B cell (primary cell): ENCODE measurements at regions not wholly inside any gene's neighbourhood (a gene's known extent, or its start where the extent isn't known, plus 50 kb on each side); places are given as distances from the start of the nearest gene placed in this dataset.

Experiments
- ATAC-seq: fragments of 200-7000 bp; cut with Tn5 transposase; one replicate; pipeline ENCODE4 v1.10.0; 2021; ENCODE audit warnings: low read depth, mild to moderate bottlenecking, moderate number of reproducible peaks, moderate library complexity
- CTCF ChIA-PET: fragments of 350-600 bp; sonication (Branson Sonifier 250); formaldehyde crosslinking; loops from one replicate; lab custom pipeline; 2021; ENCODE audit warnings: antibody characterized with exemption, inconsistent platforms; lab: Charles Lee
- POLR2A ChIA-PET: fragments of 350-600 bp; sonication (Branson Sonifier 250); formaldehyde crosslinking; loops from one replicate; lab custom pipeline; 2021; ENCODE audit warnings: antibody characterized with exemption; lab: Charles Lee
- DNase-seq: peaks from one replicate; pipeline ENCODE4 v3.0.0; 2013
- H2AFZ ChIP-seq: 2 replicates; pipeline ENCODE4 v1.6.1; 2012; ENCODE audit warnings: mild to moderate bottlenecking, low read depth, low read length; ENCODE audit not compliant: insufficient read depth, poor library complexity, severe bottlenecking
- H3K27ac ChIP-seq, 2 donors: 1 replicate in 1 of 2; 2 replicates in 1 of 2; pipeline ENCODE4 v1.5.1; 2012 to 2013; ENCODE audit warnings: low read length in 2 of 2, mild to moderate bottlenecking in 2 of 2, moderate library complexity in 1 of 2
- H3K27me3 ChIP-seq, 4 experiments: fragments of 200-600 bp in 1 of 4; sonication (generic) in 1 of 4; replicated peaks in 1 of 4; 1 replicate in 2 of 4; 2 replicates in 2 of 4; pipeline versions ENCODE4 v1.6.1 to v1.7.0; 2013 to 2016; ENCODE audit warnings: low read length in 3 of 4, mild to moderate bottlenecking in 2 of 4, mixed read lengths in 1 of 4, moderate library complexity in 1 of 4; ENCODE audit not compliant: insufficient read depth in 4 of 4, control insufficient read depth in 3 of 4; ENCODE audit errors: control extremely low read depth in 1 of 4
- H3K36me3 ChIP-seq, 2 experiments: replicated peaks in 1 of 2; 1 replicate in 1 of 2; 2 replicates in 1 of 2; pipeline versions ENCODE4 v1.6.1 to v1.7.1; 2013; ENCODE audit warnings: low read length in 1 of 2; ENCODE audit not compliant: insufficient read depth in 2 of 2, control insufficient read depth in 1 of 2; ENCODE audit errors: control extremely low read depth in 1 of 2, extremely low read depth in 1 of 2
- H3K4me1 ChIP-seq, 2 donors: fragments of 200-600 bp in 1 of 2; sonication (generic) in 1 of 2; 1 replicate in 1 of 2; 2 replicates in 1 of 2; pipeline versions ENCODE4 v1.5.1 to v1.6.1; 2013 to 2017; ENCODE audit warnings: low read length in 2 of 2; ENCODE audit not compliant: control insufficient read depth in 2 of 2, insufficient read depth in 2 of 2
- H3K4me2 ChIP-seq: replicated peaks from 2 replicates; pipeline ENCODE3; 2012; ENCODE audit warnings: mild to moderate bottlenecking, low read depth, low read length; ENCODE audit not compliant: poor library complexity, severe bottlenecking
- H3K4me3 ChIP-seq, 5 experiments: fragments of 200-600 bp in 1 of 5; sonication (generic) in 1 of 5; 1 replicate in 3 of 5; 2 replicates in 2 of 5; pipeline versions ENCODE4 v1.5.1 to v1.7.0; 2011 to 2016; ENCODE audit warnings: low read length in 4 of 5, mild to moderate bottlenecking in 4 of 5, low read depth in 2 of 5, control low read depth in 1 of 5, moderate library complexity in 1 of 5; ENCODE audit not compliant: insufficient read depth in 1 of 5; ENCODE audit errors: control extremely low read depth in 1 of 5, extremely low read depth in 1 of 5
- H3K79me2 ChIP-seq: fragments of 200-600 bp; sonication (generic); one replicate; pipeline ENCODE4 v1.6.0; 2016; ENCODE audit warnings: low read length; ENCODE audit not compliant: control insufficient read depth, insufficient read depth
- H3K9ac ChIP-seq: fragments of 200-600 bp; sonication (generic); 2 replicates; pipeline ENCODE4 v1.6.1; 2017; ENCODE audit warnings: mild to moderate bottlenecking, low read length, moderate library complexity
- H3K9me3 ChIP-seq, 3 donors: one replicate each; pipeline versions ENCODE4 v1.6.1 to v1.7.1; 2013; ENCODE audit warnings: low read length in 2 of 3; ENCODE audit not compliant: control insufficient read depth in 2 of 3, insufficient read depth in 1 of 3; ENCODE audit errors: control extremely low read depth in 1 of 3
- H4K20me1 ChIP-seq: 2 replicates; pipeline ENCODE4 v1.6.0; 2012; ENCODE audit warnings: mild to moderate bottlenecking, low read length; ENCODE audit not compliant: insufficient read depth, control insufficient read depth, poor library complexity, severe bottlenecking
- H3K27ac Mint-ChIP-seq: one replicate; pipeline ENCODE4 v1.8.0; 2021; ENCODE audit warnings: mixed read lengths
- H3K27me3 Mint-ChIP-seq: one replicate; pipeline ENCODE4 v1.8.0; 2021; ENCODE audit warnings: mixed read lengths
- H3K4me1 Mint-ChIP-seq: one replicate; pipeline ENCODE4 v1.8.0; 2021; ENCODE audit warnings: mixed read lengths
- H3K4me3 Mint-ChIP-seq: one replicate; pipeline ENCODE4 v1.8.0; 2021; ENCODE audit warnings: mixed read lengths
- H3K9me3 Mint-ChIP-seq: one replicate; pipeline ENCODE4 v1.8.0; 2022; ENCODE audit warnings: mixed read lengths; ENCODE audit not compliant: insufficient read depth
- EZH2 ChIP-seq: IDR thresholded peaks from 2 replicates; pipeline ENCODE4 v1.6.1; 2012; ENCODE audit warnings: borderline replicate concordance, low read depth, mild to moderate bottlenecking, moderate library complexity, low read length; ENCODE audit not compliant: insufficient read depth, poor library complexity, severe bottlenecking
- WGBS: methylation state at CpG from one replicate; pipeline ENCODE4 v1.1.5; 2013; ENCODE audit warnings: missing lambda C conversion rate; ENCODE audit not compliant: insufficient coverage; 5-methylcytosine and 5-hydroxymethylcytosine counted together
- intact Hi-C: fragments of 100-400 bp; cut with micrococcal nuclease; formaldehyde crosslinking; loops from one replicate; pipeline ENCODE4 v1.10.0; 2022
- TF ChIP-seq, protein P1 (sequence below): fragments of 200-600 bp; IDR thresholded peaks from one replicate; pipeline ENCODE4 v1.8.0; 2022; ENCODE audit warnings: antibody characterized with exemption, mild to moderate bottlenecking

DNA sequence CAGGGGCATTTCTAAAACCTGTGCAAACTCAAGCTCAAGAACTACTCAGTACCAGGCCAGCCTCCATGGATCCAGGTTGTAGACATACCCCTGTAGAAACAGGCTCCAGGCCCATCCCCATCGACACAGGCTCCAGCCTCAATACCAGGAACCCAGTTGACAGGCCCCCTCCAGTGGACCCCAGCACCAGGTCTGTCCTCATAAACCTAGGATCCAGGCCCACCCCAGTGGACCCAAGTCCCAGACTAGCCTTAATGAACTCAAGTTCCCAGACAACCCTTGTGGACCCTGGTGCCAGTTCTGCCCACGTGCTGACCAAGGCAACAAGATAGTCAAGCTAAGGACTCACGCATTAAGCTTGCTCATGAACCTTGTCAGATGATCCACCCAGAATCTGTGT, 476.9 kb downstream of the TBC1D32 start:
- no peak overlapping the region for H3K27ac Mint-ChIP-seq
- ATAC-seq (no peak), DNase-seq (no peak)
- H3K4me3 ChIP-seq = no peak overlapping the region
- H3K9me3 ChIP-seq = peaks cover 0 to 8% (median 0%) of the 10 kb centered on the region in 3 donors
- no peak overlapping the region for H3K9ac ChIP-seq
- no peaks in the 10 kb centered on the region for H3K4me1 ChIP-seq
- WGBS = 98% methylated on average over 3 of the region's 3 CpGs
- no peaks in the 10 kb centered on the region for H3K9me3 Mint-ChIP-seq
- H3K27me3 ChIP-seq = no peaks in the 10 kb centered on the region
- H3K27ac ChIP-seq = no peak overlapping the region
- no peak overlapping the region for H3K4me2 ChIP-seq
- no peaks in the 10 kb centered on the region for H4K20me1 ChIP-seq
- no peaks in the 10 kb centered on the region for H3K79me2 ChIP-seq
- ChIA-PET POLR2A (no interaction called here), CTCF (no interaction called here)
- TF ChIP-seq, protein P1, sequence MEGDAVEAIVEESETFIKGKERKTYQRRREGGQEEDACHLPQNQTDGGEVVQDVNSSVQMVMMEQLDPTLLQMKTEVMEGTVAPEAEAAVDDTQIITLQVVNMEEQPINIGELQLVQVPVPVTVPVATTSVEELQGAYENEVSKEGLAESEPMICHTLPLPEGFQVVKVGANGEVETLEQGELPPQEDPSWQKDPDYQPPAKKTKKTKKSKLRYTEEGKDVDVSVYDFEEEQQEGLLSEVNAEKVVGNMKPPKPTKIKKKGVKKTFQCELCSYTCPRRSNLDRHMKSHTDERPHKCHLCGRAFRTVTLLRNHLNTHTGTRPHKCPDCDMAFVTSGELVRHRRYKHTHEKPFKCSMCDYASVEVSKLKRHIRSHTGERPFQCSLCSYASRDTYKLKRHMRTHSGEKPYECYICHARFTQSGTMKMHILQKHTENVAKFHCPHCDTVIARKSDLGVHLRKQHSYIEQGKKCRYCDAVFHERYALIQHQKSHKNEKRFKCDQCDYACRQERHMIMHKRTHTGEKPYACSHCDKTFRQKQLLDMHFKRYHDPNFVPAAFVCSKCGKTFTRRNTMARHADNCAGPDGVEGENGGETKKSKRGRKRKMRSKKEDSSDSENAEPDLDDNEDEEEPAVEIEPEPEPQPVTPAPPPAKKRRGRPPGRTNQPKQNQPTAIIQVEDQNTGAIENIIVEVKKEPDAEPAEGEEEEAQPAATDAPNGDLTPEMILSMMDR = no peak
- no peak for TF ChIP-seq EZH2
- H2AFZ ChIP-seq = no peak overlapping the region
- no peaks in the 10 kb centered on the region for H3K4me1 Mint-ChIP-seq
- no peaks in the 10 kb centered on the region for H3K27me3 Mint-ChIP-seq
- H3K36me3 ChIP-seq = no peaks in the 10 kb centered on the region
- H3K4me3 Mint-ChIP-seq = no peak overlapping the region
- intact Hi-C loops = no loop called here

DNA sequence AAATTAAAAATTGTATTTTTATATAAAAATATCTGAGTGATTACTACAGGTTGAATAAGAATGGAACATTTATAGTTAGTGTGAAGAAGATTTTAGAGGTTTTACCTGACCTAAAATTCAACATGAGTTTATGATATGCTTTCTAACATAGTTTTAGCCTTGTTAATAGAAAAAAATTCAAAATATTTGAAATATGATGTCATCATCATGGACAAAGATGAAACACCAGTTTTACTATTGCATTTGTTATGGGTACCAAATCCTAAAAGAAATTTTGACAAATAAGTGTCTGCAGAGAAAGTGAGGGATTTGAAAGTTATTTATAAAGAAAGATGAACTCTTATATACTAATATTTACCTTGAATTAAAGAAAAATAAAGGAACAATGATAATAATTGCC, 479.7 kb downstream of the TBC1D32 start:
- TF ChIP-seq EZH2 = no peak
- TF ChIP-seq, protein P1 = no peak
- Mint-ChIP-seq H3K4me1 (no peaks in the 10 kb centered on the region), H3K4me3 (no peak overlapping the region), H3K27ac (no peak overlapping the region), H3K9me3 (no peaks in the 10 kb centered on the region), H3K27me3 (no peaks in the 10 kb centered on the region)
- Histone ChIP-seq H3K79me2 (no peaks in the 10 kb centered on the region), H3K4me2 (no peak overlapping the region), H3K9me3 (peaks cover 0 to 8% (median 0%) of the 10 kb centered on the region in 3 donors), H3K27me3 (no peaks in the 10 kb centered on the region), H4K20me1 (no peaks in the 10 kb centered on the region), H3K36me3 (no peaks in the 10 kb centered on the region), H3K4me1 (no peaks in the 10 kb centered on the region), H3K9ac (no peak overlapping the region), H3K4me3 (no peak overlapping the region), H3K27ac (no peak overlapping the region), H2AFZ (no peak overlapping the region)
- DNase-seq = no peak
- intact Hi-C loops = no loop called here
- ATAC-seq = no peak
- POLR2A ChIA-PET = no interaction called here
- CTCF ChIA-PET = no interaction called here
